IPS-NIHi7 (cell line): ENCODE measurements at regions not wholly inside any gene's neighbourhood (a gene's known extent, or its start where the extent isn't known, plus 50 kb on each side); places are given as distances from the start of the nearest gene placed in this dataset.
"Not testable (repeated sequence)": the region's sequence is repeated elsewhere in the genome, so short reads cannot be mapped to it uniquely, and the experiment has no call there.

Source experiments
- DNase-seq: peaks from one replicate; pipeline ENCODE4 v3.0.0; 2012; ENCODE audit warnings: mixed read lengths; ENCODE audit errors: extremely low spot score

DNA sequence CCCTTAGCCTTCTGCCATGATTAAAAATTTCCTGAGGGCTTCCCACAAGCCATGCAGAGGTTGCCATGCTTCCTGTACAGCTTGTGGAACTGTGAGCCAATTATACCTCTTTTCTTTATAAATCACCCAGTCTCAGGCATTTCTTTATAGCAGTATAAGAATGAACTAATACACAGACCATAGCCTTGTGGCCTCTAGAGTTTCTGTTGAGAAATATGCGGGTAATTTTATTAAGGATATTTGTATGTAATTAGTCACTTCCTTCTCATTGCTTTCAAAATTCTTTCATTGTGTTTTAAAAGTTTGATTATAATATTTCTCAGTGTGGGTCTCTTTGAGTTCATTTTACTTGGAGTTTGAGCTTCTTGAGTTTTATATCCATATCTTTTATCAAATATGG lies 484.9 kb downstream of the COL12A1 start:
- no peak for DNase-seq

DNA sequence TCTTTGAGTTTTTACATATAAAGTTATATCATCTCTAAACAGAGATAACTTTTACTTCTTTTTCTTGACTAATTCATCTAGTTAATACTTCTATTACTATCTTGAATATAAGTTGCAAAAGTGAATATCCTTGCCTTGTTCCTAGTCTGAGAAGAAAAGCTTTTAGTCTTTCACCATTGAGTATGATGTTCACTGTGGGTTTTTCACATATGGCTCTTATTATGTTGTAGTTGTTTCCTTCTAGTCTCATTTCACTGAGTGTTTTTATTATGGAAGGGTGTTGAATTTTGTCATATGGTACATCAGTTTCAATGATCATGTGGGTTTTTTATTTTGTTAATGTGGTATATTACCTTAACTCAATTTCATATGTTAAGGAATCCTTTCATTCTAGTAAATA lies 488.3 kb downstream of the COL12A1 start:
- DNase-seq: no peak

DNA sequence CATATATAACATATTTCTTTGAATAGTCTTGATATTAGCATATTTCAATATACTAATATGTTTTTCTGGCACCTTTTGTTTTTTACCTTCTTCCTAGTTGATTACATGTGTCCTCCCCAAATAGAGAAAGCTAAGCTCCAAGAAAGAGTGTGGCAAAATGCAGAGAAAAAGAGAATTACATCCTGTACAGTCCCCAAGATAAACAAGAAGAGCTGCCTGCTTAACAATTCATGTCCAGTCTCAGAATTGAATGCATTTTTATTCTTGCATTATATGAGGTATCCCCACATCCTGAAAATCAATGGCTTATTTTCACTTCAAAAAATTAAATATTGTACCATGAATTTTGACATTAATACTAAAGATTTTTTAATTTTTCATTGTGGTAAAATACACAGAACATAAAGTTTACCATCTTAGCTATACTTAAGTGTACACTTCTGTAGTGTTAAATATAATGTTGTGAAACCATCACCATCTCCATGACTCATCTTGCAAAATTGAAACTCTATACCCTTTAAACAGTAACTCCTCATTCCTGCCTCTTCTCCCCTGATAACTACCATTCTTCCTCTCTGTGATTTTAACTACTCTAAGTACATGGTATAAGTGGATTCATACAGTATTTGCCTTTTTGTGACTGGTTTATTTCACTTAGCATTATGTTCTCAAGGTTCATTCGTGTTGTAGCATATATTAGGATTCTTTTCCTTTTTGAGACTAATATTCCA lies 490.3 kb downstream of the COL12A1 start:
- no peak for DNase-seq

DNA sequence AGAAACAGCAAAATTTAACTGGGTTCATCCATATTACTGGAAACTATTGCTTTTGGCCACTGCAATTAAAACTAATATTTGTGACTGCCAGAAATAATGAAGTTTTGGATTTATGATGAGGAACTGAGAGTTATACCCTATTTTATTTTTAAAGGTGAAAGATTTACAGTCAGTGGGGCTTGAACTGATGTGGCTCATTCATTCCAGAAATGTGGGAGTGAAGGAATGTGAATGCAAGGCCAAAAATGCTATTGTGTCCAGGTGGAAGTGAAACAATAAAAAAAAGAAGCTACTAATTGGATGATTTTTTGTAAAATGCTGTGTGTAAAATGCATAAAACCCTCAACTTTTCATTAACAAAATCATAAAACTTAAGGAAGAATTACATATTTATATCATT lies 491.9 kb downstream of the COL12A1 start:
- DNase-seq: no peak

DNA sequence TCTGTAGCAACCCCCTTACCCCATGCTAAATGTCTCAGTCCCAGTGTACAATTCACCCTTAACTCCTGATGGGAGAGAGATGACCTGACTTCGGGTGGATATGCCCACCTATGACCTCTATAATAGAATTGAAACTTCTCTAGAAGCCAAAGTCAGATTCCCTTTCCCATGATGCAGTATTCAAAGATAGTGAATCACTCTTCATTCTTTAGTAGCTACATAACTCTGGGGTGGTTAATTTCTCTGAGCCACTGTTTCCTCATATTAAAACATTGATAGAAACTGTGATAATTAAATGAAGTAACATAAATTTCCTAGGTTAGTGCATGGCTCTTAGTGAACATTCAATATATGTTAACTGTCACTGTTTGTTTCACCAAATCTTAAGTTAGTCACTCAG lies 500.4 kb downstream of the COL12A1 start:
- DNase-seq: no peak

DNA sequence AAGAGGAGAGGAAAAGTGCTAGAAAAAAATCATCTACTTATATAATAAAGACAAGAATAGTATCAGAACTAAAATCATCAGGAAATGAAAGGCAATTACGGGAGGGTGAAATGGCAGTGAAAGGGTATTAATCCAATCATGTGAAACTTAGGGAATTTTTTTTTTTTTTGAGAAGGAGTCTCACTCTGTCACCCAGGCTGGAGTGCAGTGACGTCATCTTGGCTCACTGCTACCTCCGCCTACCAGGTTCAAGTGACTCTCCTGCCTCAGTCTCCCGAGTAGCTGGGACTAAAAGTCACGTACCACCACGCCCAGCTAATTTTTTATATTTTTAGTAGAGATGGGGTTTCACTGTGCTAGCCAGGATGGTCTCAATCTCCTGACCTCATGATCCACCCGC lies 501.3 kb downstream of the COL12A1 start:
- not testable (repeated sequence) for DNase-seq

DNA sequence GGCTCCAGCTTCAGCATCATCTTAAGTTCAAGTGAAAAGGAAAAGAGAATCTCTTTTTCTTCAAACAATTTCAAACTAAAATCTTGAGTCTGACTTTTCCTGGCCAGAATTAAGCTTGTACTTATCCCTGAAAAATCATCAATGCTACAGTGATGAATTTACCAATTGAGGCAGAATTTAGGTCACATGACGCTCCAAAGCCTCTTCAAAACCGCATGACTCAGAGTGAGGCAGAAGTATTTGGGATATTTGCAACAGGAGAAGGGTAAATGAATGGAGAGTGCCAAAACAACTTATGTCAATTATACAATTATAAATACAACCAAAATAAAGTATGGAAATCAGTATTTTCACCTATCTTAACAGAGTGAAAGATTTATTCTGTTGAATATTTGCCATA lies 515.5 kb downstream of the COL12A1 start:
- no peak for DNase-seq

DNA sequence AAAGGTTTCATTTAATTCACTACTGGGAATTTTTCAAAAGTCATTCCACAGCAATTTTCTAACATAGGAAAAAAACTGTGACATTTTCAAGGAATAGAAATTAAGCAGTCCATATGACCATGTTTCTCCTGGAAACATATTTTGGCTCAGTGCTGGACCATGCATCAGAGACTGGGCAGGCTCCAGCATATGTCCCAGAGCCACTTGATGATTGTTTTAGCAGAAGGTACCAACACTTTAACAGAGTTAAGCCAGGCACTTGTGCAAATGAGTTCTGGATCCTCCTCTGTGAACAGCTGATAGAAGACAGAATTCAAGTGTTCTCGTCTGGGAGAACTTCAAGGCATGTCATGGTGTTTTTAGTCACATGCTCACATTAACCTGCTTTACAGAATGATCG lies 516.3 kb downstream of the COL12A1 start:
- DNase-seq: no peak

DNA sequence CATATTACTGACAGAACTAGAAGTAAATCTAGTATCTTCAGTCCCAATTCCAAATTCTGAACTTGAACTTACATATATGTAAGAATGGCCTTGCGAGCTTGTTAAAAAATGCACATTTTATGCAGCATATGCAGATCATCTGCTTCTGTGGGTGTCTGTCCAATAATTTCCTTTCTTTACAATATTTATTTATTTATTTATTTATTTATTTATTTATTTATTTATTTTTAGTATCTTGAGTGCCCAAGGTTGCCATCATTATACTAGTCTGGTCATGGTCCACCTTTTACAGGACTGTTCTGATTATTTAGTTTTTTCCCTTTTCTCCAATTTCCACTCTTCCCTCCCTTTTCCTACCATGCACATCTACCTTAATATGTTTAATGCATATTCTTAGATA lies 528.4 kb downstream of the COL12A1 start:
- no peak for DNase-seq

DNA sequence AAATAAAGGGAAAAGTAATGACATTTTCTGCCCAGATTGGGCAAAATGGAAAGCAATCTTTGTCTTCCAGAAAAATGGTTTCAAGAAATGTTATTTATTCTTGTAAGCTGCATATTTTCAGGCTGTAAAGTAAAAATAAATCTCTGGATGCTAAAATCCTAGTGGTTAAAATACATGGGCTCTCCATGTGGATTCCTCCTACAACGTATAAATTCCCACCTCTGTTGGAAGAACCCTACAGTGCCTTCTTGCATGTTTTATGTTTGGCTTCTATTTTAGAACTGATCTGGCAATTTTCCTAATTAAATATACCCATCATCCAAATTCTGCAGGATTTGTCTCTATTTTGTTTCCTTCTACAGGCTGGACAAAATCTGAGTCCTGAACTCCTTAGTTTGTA lies 528.9 kb downstream of the COL12A1 start:
- no peak for DNase-seq

DNA sequence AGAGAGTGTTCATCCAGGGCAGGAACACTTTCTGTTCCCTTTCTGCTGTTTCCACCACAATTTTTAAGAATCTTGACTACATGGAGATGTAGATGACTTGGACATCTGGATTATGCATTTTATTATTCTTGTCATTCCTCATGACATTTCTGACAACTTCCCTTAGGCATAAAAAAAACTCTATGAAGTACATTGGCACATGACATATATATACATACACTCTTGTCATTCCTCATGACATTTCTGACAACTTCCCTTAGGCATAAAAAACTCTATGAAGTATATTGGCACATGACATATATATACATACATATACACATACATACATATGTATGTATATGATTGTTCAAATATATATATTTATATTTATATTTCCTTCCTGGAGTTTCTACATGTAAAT lies 531.5 kb downstream of the COL12A1 start:
- DNase-seq: no peak

DNA sequence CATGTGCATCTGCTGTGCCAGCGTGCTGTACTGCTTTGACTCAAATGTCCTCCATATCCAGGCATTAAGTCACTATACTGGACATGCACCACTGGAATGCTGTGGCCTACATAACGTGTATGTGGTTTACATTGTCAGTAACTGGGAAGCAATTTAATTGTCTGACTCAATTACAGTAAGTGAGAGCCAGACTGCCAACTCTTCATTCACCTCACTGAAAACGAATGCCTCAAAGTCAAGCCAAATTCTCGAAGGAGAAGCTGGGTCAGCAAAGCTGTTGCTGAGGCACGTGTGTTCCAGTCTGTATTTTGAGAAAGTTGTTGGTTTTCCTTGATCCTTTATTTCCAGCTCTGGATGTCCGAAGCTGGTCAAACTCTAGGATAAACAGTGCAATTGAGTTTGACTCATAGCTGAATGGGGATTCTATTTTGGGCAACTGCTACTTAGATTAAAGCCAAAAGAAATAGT lies 534.3 kb downstream of the COL12A1 start:
- DNase-seq: no peak

DNA sequence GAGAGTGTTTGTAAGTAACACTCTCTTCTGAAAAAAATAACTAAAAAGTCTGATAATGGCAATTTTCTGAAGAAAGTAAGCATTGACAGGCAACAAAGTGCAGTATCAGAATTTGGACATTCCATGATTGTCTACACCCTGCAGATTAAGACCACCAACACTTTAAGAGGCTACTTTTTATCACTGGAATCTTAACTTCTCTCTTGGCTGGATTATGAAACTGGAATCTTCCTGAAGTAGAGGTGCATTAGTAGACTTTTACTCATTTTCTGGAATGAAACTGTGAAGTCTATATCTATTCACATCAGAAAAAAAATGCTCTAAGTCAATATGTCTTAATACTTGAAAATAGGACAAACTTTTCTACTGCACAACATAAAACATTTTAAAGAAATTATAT lies 547.5 kb downstream of the COL12A1 start:
- DNase-seq: no peak

DNA sequence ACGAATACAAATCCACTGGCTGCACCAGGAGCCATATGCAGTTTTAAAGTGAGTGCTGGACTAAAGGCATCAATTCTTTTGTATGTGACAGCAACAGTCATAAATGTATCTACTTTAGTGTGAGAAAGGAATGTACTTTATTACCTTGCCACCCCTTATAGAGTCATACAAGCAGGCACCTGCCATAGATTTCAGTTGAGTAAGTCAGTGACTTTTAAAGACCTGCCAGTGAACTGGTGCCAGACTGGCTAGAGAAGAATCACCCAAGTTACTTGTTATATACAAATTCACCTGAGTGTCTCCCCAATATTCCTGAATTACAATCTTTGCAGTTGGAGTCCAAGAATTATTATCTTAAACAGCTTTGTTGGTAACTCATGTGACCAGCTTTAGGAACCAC lies 547.9 kb downstream of the COL12A1 start:
- no peak for DNase-seq

DNA sequence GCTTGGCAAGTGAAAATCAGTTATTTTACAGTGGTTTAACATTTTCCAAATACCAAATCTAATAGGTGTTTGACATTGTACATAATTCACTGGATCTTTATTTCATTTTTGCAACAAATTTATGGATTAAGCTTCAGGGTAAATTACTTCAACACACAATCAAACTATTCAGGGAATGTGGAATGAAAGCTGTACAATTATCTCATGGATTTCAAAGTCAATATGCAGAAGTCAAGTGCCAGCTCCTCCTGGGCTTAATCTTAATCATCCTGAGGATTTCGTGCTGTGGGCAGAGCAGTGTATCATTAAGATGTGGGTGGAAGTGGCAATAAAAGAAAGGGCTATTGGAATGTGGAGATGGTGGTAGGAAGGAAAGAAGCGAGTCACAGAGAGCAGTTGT lies 548.8 kb downstream of the COL12A1 start:
- DNase-seq: no peak

DNA sequence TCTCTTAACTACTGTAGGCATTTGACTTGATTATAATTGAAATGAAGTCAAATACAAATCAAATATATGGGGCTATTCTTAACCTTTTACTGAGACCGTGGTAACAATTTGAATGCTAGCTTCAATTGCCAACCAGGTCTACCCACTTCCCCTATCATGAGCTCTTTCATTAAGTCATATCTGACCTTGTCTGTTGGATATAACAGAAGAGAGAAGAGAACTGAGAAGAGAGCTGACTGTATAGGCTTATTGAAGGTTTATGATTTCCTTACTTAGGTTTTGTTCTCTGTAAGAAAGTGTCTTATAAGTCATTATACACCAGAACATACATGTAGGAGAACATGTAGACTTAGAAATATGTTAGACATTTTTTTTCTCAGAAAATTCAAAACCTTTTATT lies 549.4 kb downstream of the COL12A1 start:
- DNase-seq: no peak

DNA sequence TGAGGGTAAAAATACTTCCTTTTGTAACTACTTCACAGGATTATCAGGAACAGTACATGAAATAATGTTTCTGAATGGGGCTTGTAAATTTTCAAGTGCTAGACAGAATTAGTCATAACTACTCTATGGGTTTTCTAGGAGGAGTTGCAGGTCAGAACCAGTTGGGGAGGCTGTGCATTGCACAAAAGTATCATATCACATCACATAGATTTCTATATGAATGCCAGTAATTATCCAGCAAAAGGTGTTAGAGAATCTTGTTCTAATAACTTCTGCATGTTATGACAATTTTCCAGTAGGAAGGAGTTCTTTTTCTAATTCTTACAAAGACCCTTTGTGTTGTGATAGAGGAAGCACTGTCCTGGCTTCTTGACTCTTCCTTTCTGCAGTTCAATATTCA lies 551.6 kb downstream of the COL12A1 start:
- no peak for DNase-seq

DNA sequence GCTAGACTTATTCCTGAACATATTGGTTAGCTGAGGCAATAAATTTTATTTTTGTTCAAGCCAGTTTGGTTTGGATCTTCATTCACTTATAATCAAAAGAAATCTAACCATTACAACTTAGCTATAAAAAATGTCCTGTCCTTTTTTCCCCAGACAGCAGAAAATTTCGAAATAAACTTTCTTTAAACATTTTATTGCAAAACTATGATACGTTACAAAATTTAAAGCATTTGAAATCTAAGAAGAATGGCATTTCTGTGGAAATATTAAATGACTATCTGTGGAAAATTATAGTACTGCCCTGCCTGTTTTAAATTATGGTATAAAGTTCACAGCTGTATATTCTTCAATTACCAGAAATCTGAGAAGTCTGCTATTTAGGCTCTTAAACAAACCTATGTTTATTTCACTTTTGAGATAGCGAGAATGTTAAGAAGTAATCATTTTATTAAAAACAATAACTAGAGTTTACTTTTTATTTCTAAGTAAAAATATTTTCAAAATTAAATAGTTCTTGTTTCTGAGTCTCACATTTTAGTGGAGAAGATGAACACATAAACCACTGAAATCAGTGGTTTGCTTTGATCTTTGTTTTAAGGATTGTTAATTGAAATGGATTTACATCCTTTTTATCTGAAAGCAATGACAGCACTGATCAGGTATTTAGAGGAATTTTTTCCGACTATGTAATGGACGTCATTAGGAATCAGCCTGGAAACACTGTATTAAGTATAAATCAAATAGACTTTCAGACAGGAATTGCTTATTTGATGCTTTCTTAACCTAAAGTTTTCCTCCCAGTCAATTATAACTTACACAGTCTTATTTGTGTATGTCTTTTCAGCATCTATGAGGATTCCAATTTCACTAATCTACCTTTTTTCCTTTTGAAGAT lies 553.7 kb downstream of the COL12A1 start:
- DNase-seq: no peak

DNA sequence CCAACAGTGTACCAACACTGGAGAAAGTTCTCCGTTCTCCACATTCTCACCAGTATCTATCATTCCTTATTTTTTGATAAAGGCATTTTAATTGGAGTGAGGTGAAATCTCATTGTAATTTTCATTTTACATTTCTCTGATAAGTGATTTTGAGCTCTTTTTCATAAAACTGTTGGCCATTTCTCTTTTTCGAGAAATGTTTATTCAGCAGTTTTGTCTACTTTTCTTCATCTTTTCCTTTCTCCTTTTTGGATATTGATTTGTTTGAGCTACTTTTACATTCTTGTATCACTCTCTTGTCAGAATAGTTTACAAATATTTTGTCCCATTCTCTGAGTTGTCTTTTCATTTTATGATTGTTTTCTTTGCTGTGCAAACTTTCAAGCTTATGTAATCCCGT lies 555.2 kb downstream of the COL12A1 start:
- no peak for DNase-seq

DNA sequence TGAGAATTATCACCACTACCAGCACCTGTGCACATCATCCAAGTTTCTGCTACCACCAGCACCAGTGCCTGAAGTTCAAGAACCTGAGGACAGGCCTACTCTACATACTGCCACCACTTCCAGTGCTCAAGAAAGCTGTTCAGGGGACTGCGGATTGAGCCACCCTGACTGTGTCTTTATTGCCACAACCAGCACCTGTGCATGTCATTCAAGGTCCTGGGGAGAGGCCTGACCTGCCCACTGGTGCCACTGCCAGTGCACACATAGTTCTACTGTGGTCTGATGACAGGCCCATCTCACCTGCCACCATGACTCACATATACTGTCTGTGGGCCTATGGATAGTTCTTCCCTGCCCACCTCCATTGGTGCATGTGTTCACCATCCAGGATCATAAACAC lies 559.4 kb downstream of the COL12A1 start:
- DNase-seq: no peak

DNA sequence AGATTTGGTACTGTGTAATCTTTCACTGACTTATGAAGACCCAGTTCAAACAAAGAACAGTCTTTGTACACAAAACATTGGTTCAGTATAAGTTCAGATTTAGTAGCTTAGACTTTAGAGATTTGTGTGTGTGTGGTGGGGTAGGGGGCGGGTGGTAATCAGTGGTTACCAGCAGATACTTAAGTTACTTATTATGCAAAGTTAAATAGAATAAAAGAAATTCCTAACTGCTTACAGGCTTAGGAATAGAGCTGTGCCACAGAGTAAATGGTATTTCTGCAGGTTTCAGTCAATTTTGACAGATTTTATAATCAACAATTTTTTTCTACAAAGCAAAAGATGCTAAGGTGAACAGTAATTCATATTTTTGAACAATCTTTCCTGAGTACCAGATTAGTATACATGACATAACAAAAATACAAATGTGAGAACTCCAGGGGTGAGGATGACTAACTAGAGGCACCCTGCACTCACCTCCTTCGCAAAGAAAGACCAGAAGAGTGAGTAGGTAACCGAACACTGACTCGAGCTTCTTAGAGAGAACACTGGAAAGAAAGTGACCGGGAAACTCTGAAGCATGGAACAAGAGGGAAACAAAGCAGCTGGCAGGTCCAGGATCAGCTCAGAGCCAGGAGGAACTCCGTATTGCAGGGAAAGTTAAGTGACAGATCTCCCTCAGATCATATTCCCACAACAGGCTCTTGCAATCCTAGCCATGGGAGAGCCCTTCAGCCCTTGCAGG lies 560.6 kb downstream of the COL12A1 start:
- peak; percentile 15 for DNase-seq

DNA sequence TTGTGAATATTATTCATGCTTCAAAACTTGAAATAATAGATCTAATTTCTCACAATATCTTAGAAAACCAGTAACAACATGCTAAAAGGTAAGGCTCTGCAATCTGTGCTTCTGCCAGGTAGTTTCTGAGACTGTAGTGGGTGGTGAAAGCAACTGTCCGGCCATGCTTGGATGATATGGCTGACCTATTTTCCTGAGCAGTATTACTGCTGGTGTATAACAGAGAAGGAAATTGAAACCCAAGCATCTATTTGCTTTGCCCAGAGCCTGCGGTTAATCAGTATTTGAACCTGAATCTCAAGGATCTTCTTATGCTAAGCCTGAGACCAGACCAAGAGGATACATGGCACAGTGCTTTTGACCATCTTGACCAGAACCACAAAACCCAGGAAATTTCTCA lies 563.8 kb downstream of the COL12A1 start:
- DNase-seq: no peak
